Loucy (cell line): ENCODE measurements at regions not wholly inside any gene's neighbourhood (a gene's known extent, or its start where the extent isn't known, plus 50 kb on each side); places are given as distances from the start of the nearest gene placed in this dataset.

ENCODE experiments used
- H2AFZ ChIP-seq: fragments of 200-600 bp; sonication (generic); 2 replicates; pipeline ENCODE4 v1.6.0; 2016; ENCODE audit warnings: antibody characterized with exemption, mild to moderate bottlenecking, low read length, moderate library complexity
- H3F3A ChIP-seq: fragments of 200-600 bp; 2 replicates; pipeline ENCODE4 v1.6.0; 2016; ENCODE audit warnings: antibody characterized with exemption, low read depth, mild to moderate bottlenecking
- H3K27me3 ChIP-seq: fragments of 200-600 bp; sonication (generic); 2 replicates; pipeline ENCODE4 v1.6.1; 2014; ENCODE audit warnings: low read length, mild to moderate bottlenecking; ENCODE audit not compliant: insufficient read depth, poor library complexity, severe bottlenecking
- H3K36me3 ChIP-seq: fragments of 200-600 bp; sonication (generic); 2 replicates; pipeline ENCODE4 v1.6.1; 2016; ENCODE audit warnings: low read length; ENCODE audit not compliant: insufficient read depth
- H3K4me1 ChIP-seq: fragments of 200-600 bp; sonication (generic); 2 replicates; pipeline ENCODE4 v1.5.1; 2014; ENCODE audit warnings: low read length, mild to moderate bottlenecking; ENCODE audit not compliant: insufficient read depth, poor library complexity, severe bottlenecking
- H3K4me2 ChIP-seq: fragments of 200-600 bp; sonication (generic); 2 replicates; pipeline ENCODE4 v1.6.0; 2014; ENCODE audit warnings: antibody characterized with exemption, low read length, low read depth, mild to moderate bottlenecking; ENCODE audit not compliant: poor library complexity, severe bottlenecking
- H3K4me3 ChIP-seq: fragments of 200-600 bp; sonication (generic); 2 replicates; pipeline ENCODE4 v1.5.1; 2014; ENCODE audit warnings: low read length, mild to moderate bottlenecking, mixed read lengths; ENCODE audit not compliant: poor library complexity, severe bottlenecking
- H3K79me2 ChIP-seq: fragments of 200-600 bp; sonication (generic); 2 replicates; pipeline ENCODE4 v1.6.1; 2014; ENCODE audit warnings: low read length; ENCODE audit not compliant: insufficient read depth
- H3K9ac ChIP-seq: fragments of 200-600 bp; sonication (generic); 2 replicates; pipeline ENCODE4 v1.6.0; 2014; ENCODE audit warnings: mild to moderate bottlenecking, low read depth, low read length, moderate library complexity; ENCODE audit not compliant: poor library complexity, severe bottlenecking
- H3K9me2 ChIP-seq: fragments of 200-600 bp; sonication (generic); replicated peaks from 2 replicates; pipeline ENCODE4 v1.6.1; 2016; ENCODE audit warnings: low read depth, low read length, mixed read lengths
- H3K9me3 ChIP-seq: fragments of 200-600 bp; sonication (generic); 2 replicates; pipeline ENCODE4 v1.6.1; 2014; ENCODE audit warnings: mild to moderate bottlenecking, antibody characterized with exemption, low read length, low read depth; ENCODE audit not compliant: insufficient read depth
- H4K20me1 ChIP-seq: fragments of 200-600 bp; sonication (generic); 2 replicates; pipeline ENCODE4 v1.6.0; 2014; ENCODE audit warnings: antibody characterized with exemption, low read length, mild to moderate bottlenecking; ENCODE audit not compliant: insufficient read depth, poor library complexity, severe bottlenecking
- EZH2phosphoT487 ChIP-seq: fragments of 200-600 bp; IDR thresholded peaks from 2 replicates; pipeline ENCODE4 v1.6.1; 2018; ENCODE audit warnings: antibody characterized with exemption, mild to moderate bottlenecking, moderate library complexity, borderline replicate concordance
- TF ChIP-seq, protein P1 (sequence below): fragments of 200-600 bp; sonication (generic); conservative IDR thresholded peaks from 2 replicates; pipeline ENCODE4 v1.5.1; 2014; ENCODE audit warnings: mild to moderate bottlenecking, antibody characterized with exemption, low read length

DNA sequence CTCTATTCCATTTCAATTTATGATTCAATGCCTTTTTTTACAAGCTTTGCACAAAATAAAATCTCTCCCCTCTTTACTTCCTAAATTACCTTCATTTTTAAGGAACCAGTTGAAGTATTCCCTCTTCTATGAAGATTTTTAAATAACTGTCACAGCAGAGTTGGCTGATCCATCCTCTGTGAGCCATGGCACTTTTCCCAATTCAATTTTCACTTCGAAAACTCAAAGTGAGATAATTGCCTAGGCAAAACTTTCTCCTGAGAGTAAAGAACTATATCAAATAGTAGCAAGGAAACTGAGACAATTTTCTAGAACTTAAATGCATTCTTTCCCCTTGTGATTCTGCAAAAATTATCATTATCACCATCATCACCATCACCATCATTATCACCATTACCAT, 259.9 kb upstream of the ARHGAP20 start:
- H4K20me1 ChIP-seq, result no peaks in the 10 kb centered on the region
- no peak overlapping the region for H3K4me3 ChIP-seq
- no peaks in the 10 kb centered on the region for H3K27me3 ChIP-seq
- no peaks in the 10 kb centered on the region for H3K36me3 ChIP-seq
- TF ChIP-seq, protein P1, sequence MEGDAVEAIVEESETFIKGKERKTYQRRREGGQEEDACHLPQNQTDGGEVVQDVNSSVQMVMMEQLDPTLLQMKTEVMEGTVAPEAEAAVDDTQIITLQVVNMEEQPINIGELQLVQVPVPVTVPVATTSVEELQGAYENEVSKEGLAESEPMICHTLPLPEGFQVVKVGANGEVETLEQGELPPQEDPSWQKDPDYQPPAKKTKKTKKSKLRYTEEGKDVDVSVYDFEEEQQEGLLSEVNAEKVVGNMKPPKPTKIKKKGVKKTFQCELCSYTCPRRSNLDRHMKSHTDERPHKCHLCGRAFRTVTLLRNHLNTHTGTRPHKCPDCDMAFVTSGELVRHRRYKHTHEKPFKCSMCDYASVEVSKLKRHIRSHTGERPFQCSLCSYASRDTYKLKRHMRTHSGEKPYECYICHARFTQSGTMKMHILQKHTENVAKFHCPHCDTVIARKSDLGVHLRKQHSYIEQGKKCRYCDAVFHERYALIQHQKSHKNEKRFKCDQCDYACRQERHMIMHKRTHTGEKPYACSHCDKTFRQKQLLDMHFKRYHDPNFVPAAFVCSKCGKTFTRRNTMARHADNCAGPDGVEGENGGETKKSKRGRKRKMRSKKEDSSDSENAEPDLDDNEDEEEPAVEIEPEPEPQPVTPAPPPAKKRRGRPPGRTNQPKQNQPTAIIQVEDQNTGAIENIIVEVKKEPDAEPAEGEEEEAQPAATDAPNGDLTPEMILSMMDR, result no peak
- TF ChIP-seq EZH2phosphoT487, result no peak
- H3K4me1 ChIP-seq, result peaks cover 8% of the 10 kb centered on the region
- H2AFZ ChIP-seq, result no peak overlapping the region
- no peaks in the 10 kb centered on the region for H3K9me2 ChIP-seq
- no peak overlapping the region for H3K9ac ChIP-seq
- no peaks in the 10 kb centered on the region for H3F3A ChIP-seq
- H3K9me3 ChIP-seq, result no peaks in the 10 kb centered on the region
- no peak overlapping the region for H3K4me2 ChIP-seq
- no peaks in the 10 kb centered on the region for H3K79me2 ChIP-seq

DNA sequence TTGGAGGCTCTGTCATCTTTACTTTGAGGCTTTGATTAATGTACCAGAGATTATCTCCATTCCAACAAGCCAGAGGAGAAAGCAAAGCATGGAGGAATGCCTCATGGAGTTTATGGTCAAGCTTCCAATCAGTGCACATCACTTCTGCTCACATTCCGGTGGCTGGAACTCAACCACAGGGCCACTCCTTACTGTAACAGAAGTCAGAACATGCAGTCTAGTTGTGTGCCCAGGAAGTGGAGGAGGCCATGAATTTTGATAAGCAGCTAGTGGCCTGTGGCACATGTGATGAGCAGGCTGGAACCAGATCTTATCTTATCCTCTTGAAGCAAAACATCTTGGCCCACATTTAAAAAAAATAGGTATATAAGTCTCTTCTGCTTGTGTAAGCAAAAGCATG, 258.9 kb upstream of the ARHGAP20 start:
- H3K27me3 ChIP-seq, result no peaks in the 10 kb centered on the region
- no peaks in the 10 kb centered on the region for H3K9me2 ChIP-seq
- H3K79me2 ChIP-seq, result no peaks in the 10 kb centered on the region
- H3K4me3 ChIP-seq, result no peak overlapping the region
- no peak overlapping the region for H3K4me2 ChIP-seq
- H3K9ac ChIP-seq, result no peak overlapping the region
- no peaks in the 10 kb centered on the region for H4K20me1 ChIP-seq
- H3K9me3 ChIP-seq, result no peaks in the 10 kb centered on the region
- no peaks in the 10 kb centered on the region for H3F3A ChIP-seq
- TF ChIP-seq, protein P1, result no peak
- no peak for TF ChIP-seq EZH2phosphoT487
- no peak overlapping the region for H2AFZ ChIP-seq
- H3K4me1 ChIP-seq, result peaks cover 8% of the 10 kb centered on the region
- H3K36me3 ChIP-seq, result no peaks in the 10 kb centered on the region

DNA sequence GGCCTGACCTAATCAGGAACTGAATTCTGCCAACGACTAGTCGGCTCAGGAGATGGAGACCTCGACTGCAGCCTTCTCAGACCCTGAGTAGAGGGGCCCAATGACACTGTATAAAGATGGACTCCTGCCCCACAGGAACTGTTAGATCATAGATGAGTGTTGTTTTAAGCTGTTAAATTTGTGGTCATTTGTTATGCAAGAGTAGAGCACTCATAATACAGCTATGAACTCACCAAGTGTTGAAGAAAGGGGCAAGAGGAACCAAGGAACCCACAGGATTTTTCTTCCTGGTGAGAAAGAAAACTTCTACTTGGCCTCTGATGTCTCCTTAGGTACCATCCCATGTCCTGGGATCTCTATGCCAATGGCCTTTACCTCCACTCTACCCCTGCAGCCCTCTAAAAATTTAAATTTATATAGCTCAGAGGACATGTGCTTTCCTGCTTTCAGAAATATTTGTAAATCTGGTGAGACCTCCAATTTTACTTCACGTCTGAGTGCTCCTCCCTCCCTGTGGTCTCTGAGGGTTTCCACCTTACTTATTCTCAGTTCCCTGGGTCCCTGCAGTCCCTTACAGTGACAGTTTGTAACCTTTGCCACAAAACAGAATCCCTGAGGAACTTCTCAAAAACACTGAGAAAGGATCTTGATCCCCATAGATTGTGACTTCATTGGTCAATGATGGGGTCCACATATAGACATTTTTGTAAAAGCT, 256.3 kb upstream of the ARHGAP20 start:
- H3K4me2 ChIP-seq, result no peak overlapping the region
- no peaks in the 10 kb centered on the region for H3F3A ChIP-seq
- no peak overlapping the region for H3K4me3 ChIP-seq
- no peak for TF ChIP-seq EZH2phosphoT487
- TF ChIP-seq, protein P1, result no peak
- no peaks in the 10 kb centered on the region for H4K20me1 ChIP-seq
- no peaks in the 10 kb centered on the region for H3K9me2 ChIP-seq
- no peaks in the 10 kb centered on the region for H3K79me2 ChIP-seq
- no peaks in the 10 kb centered on the region for H3K9me3 ChIP-seq
- no peak overlapping the region for H3K9ac ChIP-seq
- no peak overlapping the region for H2AFZ ChIP-seq
- H3K4me1 ChIP-seq, result peaks cover 4% of the 10 kb centered on the region
- no peaks in the 10 kb centered on the region for H3K27me3 ChIP-seq
- no peaks in the 10 kb centered on the region for H3K36me3 ChIP-seq
